ENCODE measurements at regions not wholly inside any gene's neighbourhood (a gene's known extent, or its start where the extent isn't known, plus 50 kb on each side); places are given as distances from the start of the nearest gene placed in this dataset.
"Not testable (repeated sequence)": the region's sequence is repeated elsewhere in the genome, so short reads cannot be mapped to it uniquely, and the experiment has no call there.

DNA sequence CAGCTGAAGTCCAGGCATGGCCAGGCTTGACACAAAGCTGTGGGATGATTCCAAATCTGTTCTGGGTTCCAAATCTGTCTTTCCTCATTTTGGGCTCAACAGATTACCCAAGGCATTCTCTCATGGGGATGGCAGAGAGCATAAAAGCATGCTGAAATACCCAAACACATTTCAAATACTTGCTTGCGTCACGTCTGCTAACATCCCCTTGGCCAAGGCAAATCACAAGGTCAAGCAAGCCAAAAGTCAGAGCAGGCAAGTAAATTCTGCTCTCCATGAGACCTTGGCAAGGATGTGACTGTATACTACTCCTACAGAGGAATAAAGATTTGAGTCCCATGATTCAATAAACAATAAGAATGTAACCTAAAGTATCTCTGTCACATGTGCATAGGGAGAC lies 306.7 kb downstream of the EPB41L4A start:
- DNase-seq, result no peak

DNA sequence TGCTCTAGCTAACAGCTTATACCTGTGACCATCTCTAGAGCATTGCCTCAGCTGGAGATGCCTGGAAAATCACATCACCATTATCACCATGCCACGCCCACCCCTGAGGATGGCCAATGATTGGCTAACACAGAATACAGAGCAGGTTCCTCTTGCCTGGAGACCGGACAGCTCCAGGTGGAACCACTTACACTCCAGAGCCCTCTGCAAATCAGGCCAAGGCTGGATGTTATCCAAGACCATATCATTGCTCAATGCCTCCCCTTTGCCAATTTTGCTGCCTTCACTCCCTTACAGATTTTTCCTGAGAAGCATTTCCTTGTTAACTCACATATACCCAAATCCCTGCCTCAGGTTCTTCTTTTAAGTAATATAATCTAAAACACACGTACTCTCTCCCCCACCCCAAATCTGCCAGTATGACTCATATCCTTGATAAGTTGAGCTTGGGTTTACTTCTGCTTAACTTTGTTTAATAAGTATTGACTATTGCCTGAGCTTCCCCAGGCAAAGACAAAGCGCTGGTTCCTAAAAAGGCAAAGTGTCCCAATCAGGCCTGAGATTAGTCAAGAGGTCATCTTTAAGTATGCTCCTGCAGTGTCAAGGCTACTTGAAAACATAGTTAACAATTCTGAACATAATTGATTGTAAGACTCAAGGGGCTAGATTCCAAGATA lies 309.6 kb downstream of the EPB41L4A start:
- DNase-seq, result no peak

DNA sequence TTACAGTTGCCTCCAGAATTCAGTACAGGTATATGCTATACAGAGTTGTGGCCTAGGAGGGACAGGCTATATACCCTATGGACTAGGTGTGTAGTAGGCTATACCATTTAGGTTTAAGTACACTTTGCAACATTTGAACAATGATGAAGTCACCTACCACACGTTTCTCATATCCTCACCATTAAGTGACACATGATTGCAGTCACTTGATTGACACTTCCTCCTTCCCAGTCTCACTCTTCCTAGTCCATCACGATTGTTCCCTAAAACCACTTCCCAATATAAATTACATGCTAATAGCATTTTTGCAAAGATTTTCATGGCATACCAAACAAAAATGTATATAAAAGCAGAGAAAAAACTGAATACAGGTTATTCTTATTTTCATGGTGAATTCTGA lies 312.2 kb downstream of the EPB41L4A start:
- DNase-seq, result no peak

DNA sequence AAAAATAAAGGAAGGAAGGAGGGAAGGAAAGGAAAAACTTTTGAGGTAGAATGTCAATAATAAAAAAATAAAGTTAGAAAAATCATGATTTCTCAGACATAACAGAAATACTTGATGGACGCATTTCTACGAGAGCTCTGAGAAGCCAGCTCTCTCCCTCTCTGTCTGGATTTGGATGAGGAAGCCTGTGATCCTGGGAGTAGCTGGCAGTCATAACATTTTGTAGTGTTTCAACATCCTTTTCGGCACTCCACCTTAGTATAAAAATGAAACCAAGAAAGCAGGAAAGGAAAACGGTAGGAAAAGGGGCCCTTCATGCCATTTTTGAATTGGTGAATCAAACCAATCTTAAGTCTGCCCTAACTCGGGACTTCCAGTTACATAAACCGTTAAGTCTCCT lies 321.3 kb downstream of the EPB41L4A start:
- no peak for DNase-seq

- no peak for DNase-seq
These were observed 330.2 kb upstream of the NREP start for GRCh38 chr5:112087222-112087621.

DNA sequence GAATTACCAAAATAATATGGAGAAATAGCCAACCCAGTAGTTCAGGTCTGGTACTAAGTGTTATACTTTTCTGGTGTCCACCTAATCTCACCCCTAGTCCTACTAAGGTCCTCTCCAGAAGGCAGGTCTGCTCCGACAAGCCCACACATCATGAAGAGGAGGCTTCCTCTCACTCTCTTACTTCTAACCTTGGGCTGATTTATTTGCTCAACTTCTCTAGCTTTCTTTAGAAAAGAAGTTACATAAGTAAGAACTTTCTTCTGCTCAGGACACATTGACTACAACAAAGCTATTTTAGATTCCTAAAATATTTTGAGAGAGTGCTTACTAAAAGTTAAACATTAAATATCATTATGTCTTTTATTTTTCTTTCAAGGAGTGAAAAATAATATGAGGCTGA lies 329.7 kb upstream of the NREP start:
- DNase-seq, result no peak

- DNase-seq, result no peak
These were observed 327.2 kb upstream of the NREP start for GRCh38 chr5:112084149-112084548.

- DNase-seq, result no peak
These were observed 326.6 kb upstream of the NREP start for GRCh38 chr5:112083623-112084022.

GRCh38 chr5:112077180-112077579 lies 320.2 kb upstream of the NREP start:
- no peak for DNase-seq

GRCh38 chr5:112070022-112070421 lies 313.0 kb upstream of the NREP start:
- no peak for DNase-seq

DNA sequence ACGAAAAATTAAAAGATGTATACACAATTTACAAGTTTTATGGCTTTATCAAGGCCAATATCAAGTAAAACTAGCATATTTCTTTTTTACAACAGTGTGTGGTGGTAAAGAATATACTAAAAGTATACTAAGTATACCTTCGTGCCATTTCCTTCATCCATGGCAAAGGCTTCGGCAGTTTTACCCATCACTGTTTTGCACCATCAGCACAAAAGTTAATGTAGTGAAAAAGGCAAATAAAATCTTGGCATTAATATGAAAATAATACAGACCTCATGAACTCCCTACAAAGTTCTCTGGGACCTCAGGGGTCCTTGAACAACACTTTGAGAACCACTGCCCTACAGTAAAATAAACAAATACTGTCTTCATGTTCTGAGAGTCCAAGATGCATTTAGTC lies 312.3 kb upstream of the NREP start:
- no peak for DNase-seq

GRCh38 chr5:112068593-112068992 lies 311.6 kb upstream of the NREP start:
- no peak for DNase-seq

- DNase-seq, result no peak
These were observed 308.8 kb upstream of the NREP start for GRCh38 chr5:112065781-112066180.

DNA sequence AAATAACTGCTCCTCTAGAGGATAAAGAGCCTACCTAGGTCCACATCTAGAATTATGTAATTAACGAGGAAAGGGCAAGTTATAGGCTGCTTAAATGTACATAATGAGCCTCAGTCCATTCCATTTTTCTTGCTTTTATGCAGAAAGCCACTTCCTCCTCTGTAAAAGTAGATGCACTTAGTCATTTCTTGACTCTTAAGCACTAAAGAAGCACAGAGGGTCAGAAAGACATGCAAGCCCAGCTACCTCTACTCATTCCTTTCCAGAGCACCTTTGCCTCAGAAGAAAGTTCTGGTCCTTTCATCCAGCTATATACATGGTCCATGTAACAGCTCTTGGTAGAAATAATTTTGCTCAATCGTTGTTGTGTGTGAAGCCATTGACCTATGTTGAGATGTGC lies 308.0 kb upstream of the NREP start:
- no peak for DNase-seq

DNA sequence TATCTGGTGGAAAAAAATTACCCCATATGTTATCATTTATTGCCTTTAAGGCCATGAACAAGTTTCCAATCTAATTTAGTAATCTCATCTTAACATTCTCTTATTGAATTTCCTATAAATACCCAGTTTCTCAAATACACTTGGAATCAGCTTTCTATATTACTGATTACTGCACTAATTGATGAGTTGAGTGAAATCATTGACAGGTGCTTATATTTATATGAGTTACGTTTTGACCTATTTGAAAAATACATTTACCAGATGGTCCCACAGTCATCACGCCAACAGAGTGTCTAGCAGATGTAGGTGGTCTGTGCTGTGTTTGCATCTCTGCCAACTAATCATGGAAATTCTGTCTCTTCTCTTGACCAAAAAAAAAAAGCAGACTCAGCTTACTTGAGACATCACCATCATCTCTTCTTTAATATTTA lies 307.3 kb upstream of the NREP start:
- no peak for DNase-seq

GRCh38 chr5:112063856-112064255 lies 306.9 kb upstream of the NREP start:
- DNase-seq, result no peak

GRCh38 chr5:112063191-112063590 lies 306.2 kb upstream of the NREP start:
- no peak for DNase-seq

DNA sequence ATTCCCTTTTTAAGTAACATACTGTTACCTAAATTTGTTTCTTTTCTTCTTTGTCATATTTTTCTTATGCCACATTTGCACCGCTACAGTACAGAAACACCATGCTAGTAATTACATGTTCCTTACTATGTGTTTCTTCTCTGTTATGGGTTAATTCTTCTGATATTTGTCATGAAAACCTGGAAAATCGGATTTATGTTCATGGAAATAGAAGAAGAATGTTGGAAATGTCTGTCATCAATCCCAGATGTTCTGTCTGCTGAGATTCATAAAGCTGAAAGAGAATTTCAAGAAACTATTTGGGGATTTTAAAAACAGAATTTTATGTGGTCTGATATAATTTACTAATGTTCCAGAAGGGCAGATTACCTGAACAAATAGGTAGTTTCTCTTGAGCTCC lies 305.2 kb upstream of the NREP start:
- DNase-seq, result no peak

GRCh38 chr5:112061666-112062065 lies 304.7 kb upstream of the NREP start:
- DNase-seq, result no peak

GRCh38 chr5:112059579-112060135 lies 302.7 kb upstream of the NREP start:
- DNase-seq, result no peak

- DNase-seq, result no peak
These were observed 292.7 kb upstream of the NREP start for GRCh38 chr5:112049738-112050137.

DNA sequence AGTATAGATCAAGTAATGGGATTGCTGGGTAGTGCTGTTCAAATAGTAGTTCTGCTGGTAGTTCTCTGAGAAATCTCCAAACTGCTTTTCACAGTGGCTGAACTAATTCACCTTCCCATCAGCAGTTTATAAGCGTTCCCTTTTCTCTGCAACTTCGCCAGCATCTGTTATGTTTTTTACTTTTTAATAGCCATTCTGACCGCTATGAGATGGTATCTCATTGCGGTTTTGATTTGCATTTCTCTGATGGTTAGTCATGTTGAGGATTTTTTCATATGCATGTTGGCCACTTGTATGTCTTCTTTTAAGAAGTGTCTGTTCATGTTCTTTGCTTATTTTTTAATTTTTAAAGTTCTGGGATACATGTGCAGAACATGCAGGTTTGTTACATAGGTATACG lies 279.2 kb upstream of the NREP start:
- no peak for DNase-seq

DNA sequence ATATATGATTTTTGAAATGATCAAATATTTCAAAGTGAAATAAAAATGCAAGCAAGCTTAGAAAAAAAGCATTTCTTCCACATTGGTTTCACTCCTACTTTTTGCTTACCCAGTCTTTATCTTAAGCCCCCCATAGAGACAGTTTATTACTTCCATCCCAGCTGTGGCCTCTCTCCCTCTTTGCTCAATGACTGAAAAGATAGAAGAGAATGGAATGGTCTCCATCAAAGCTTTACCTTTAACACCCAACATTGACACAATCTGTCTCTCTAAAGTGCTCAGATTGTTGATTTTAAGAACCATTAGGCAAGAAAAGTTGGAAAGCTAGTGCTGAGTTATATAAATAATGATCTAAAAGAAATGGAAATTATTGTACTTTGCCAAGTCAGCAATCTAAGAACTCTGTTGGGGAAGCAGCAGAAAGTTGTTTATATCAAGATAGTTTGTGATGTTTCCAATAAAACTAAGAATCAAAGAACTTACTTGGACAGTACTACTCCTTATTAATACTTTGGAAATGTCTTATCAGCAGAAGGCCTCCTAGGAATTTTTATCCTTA lies 277.5 kb upstream of the NREP start:
- DNase-seq, result no peak

DNA sequence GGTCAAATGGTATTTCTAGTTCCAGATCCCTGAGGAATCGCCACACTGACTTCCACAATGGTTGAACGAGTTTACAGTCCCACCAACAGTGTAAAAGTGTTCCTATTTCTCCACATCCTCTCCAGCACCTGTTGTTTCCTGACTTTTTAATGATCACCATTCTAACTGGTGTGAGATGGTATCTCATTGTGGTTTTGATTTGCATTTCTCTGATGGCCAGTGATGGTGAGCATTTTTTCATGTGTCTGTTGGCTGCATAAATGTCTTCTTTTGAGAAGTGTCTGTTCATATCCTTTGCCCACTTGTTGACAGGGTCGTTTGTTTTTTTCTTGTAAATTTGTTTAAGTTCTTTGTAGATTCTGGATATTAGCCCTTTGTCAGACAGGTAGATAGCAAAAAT lies 269.9 kb upstream of the NREP start:
- not testable (repeated sequence) for DNase-seq

DNA sequence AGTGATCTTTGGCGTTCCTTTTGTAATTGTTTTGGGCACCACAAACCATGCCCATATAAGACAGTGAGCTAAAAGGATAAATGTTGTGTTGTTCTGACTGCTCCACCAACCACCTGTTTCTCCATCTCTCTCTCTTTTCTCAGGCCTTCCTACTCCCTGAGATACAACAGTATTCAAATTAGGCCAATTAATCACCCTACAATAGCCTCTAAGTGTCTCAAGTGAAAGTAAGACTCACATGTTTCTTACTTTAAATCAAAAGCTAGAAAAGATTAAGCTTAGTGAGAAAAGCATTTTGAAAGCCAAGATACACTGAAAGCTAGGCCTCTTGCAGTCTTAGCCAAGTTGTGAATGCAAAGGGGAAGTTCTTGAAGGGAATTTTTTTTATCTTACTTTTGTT lies 268.8 kb upstream of the NREP start:
- DNase-seq, result no peak
